A549 (cell line): ENCODE measurements at regions not wholly inside any gene's neighbourhood (a gene's known extent, or its start where the extent isn't known, plus 50 kb on each side); places are given as distances from the start of the nearest gene placed in this dataset.

Experiments
- CBX2 ChIP-seq: fragments of 200-600 bp; sonication (generic); IDR thresholded peaks from 2 replicates; pipeline ENCODE4 v1.6.1; 2016; ENCODE audit warnings: low read depth, mild to moderate bottlenecking, borderline replicate concordance
- CEBPB ChIP-seq, 2 experiments: fragments of >200 bp in 1 of 2; sonication (Bioruptor Twin) in 1 of 2; formaldehyde crosslinking in 1 of 2; IDR thresholded peaks; 2 replicates each; pipeline ENCODE4 v1.6.1; 2012 to 2016
- CTCF ChIP-seq: fragments of >200 bp; sonication (Bioruptor Twin); formaldehyde crosslinking; IDR thresholded peaks from 3 replicates; pipeline ENCODE4 v1.5.1; 2016
- ELK1 ChIP-seq: fragments of 150-350 bp; IDR thresholded peaks from 2 replicates; pipeline ENCODE4 v1.6.1; 2014; ENCODE audit warnings: low read depth, mild to moderate bottlenecking, low read length
- POLR2A ChIP-seq: IDR thresholded peaks from 2 replicates; pipeline ENCODE4 v1.6.1; 2012; ENCODE audit warnings: mild to moderate bottlenecking, low read length
- RCOR1 ChIP-seq: fragments of 150-350 bp; IDR thresholded peaks from 2 replicates; pipeline ENCODE4 v1.6.1; 2014; ENCODE audit warnings: antibody characterized with exemption, low read length, low read depth
- SMC3 ChIP-seq: fragments of >200 bp; sonication (Bioruptor Twin); formaldehyde crosslinking; IDR thresholded peaks from 3 replicates; pipeline ENCODE4 v1.6.1; 2018; ENCODE audit warnings: inconsistent platforms

GRCh38 chr17:77831474-77832179, 126.9 kb upstream of the TNRC6C start:
- TF ChIP-seq CTCF (no peak), ELK1 (no peak), CEBPB (IDR thresholded peaks at IDR 0.05) (no peak), POLR2A (no peak), RCOR1 (no peak), SMC3 (no peak), CBX2 (no peak)
